GM10266 (cell line): ENCODE measurements at regions not wholly inside any gene's neighbourhood (a gene's known extent, or its start where the extent isn't known, plus 50 kb on each side); places are given as distances from the start of the nearest gene placed in this dataset.

Experiments used
- DNase-seq: peaks from one replicate; pipeline ENCODE4 v3.0.0; 2012; ENCODE audit errors: extremely low spot score
- CTCF ChIP-seq: IDR thresholded peaks from 2 replicates; pipeline ENCODE4 v1.5.1; 2012; ENCODE audit warnings: mild to moderate bottlenecking, low read depth; ENCODE audit not compliant: control insufficient read depth, insufficient read depth; ENCODE audit errors: missing control alignments

- no peak for TF ChIP-seq CTCF
- DNase-seq, result no peak
Measured at GRCh38 chr3:72143966-72144717, 359.2 kb upstream of the PROK2 start.

GRCh38 chr3:72143322-72143721 is 358.4 kb upstream of the PROK2 start:
- no peak for DNase-seq
- no peak for TF ChIP-seq CTCF

GRCh38 chr3:72142028-72142427 is 357.1 kb upstream of the PROK2 start:
- DNase-seq, result no peak
- no peak for TF ChIP-seq CTCF

GRCh38 chr3:72141264-72141663 is 356.3 kb upstream of the PROK2 start:
- no peak for DNase-seq
- TF ChIP-seq CTCF, result no peak

GRCh38 chr3:72139316-72139715 is 354.4 kb upstream of the PROK2 start:
- no peak for DNase-seq
- TF ChIP-seq CTCF, result no peak

GRCh38 chr3:72137865-72138861 is 353.2 kb upstream of the PROK2 start:
- no peak for TF ChIP-seq CTCF

More at GRCh38 chr3:72137865-72138861, 353.2 kb upstream of the PROK2 start:
- DNase-seq, result no peak
